Stimulated activated CD8-positive, alpha-beta memory T cell treated with anti-CD3 and anti-CD28 coated beads, Interleukin-7, amount 100 ng/mL, for 24 hours (primary cell): ENCODE measurements at regions not wholly inside any gene's neighbourhood (a gene's known extent, or its start where the extent isn't known, plus 50 kb on each side); places are given as distances from the start of the nearest gene placed in this dataset.

ENCODE experiments used
- DNase-seq: peaks from one replicate; pipeline ENCODE4 v3.0.0-alpha.2; 2020; ENCODE audit warnings: low read depth

- no peak for DNase-seq
Observed at GRCh38 chr11:33646629-33647028, 54.0 kb downstream of the C11orf91 start.

GRCh38 chr11:33646168-33646567 is 54.5 kb downstream of the C11orf91 start:
- DNase-seq: no peak

GRCh38 chr11:33645686-33646085 is 54.9 kb downstream of the C11orf91 start:
- no peak for DNase-seq

- no peak for DNase-seq
Observed at GRCh38 chr11:33643167-33643824, 57.3 kb downstream of the C11orf91 start.

GRCh38 chr11:33642461-33643166 is 58.0 kb downstream of the C11orf91 start:
- no peak for DNase-seq

- no peak for DNase-seq
Observed at GRCh38 chr11:33640730-33641371, 59.8 kb downstream of the C11orf91 start.

GRCh38 chr11:33638608-33639007 is 62.0 kb downstream of the C11orf91 start:
- DNase-seq: no peak

GRCh38 chr11:33636104-33636503 is 64.5 kb downstream of the C11orf91 start:
- DNase-seq: no peak

- no peak for DNase-seq
Observed at GRCh38 chr11:33635161-33635560, 65.5 kb downstream of the C11orf91 start.

GRCh38 chr11:33634291-33634834 is 66.3 kb downstream of the C11orf91 start:
- DNase-seq: no peak

GRCh38 chr11:33633251-33634003 is 67.2 kb downstream of the C11orf91 start:
- no peak for DNase-seq

- DNase-seq: no peak
Observed at GRCh38 chr11:33631749-33632091, 68.9 kb downstream of the C11orf91 start.

GRCh38 chr11:33630936-33631748 is 69.5 kb downstream of the C11orf91 start:
- DNase-seq: no peak

- no peak for DNase-seq
Observed at GRCh38 chr11:33624083-33624482, 76.5 kb downstream of the C11orf91 start.

GRCh38 chr11:33622806-33623205 is 77.8 kb downstream of the C11orf91 start:
- no peak for DNase-seq

GRCh38 chr11:33622186-33622585 is 78.4 kb downstream of the C11orf91 start:
- DNase-seq: no peak

GRCh38 chr11:33620423-33621171 is 80.0 kb downstream of the C11orf91 start:
- DNase-seq: no peak

GRCh38 chr11:33618956-33619355 is 81.7 kb downstream of the C11orf91 start:
- DNase-seq: no peak

- no peak for DNase-seq
Observed at GRCh38 chr11:33618351-33618710, 82.3 kb downstream of the C11orf91 start.

- DNase-seq: no peak
Observed at GRCh38 chr11:33617672-33618350, 82.8 kb downstream of the C11orf91 start.
